Chondrocyte (in vitro differentiated cells): ENCODE measurements at regions not wholly inside any gene's neighbourhood (a gene's known extent, or its start where the extent isn't known, plus 50 kb on each side); places are given as distances from the start of the nearest gene placed in this dataset.

Experiments used
- DNase-seq: peaks from one replicate; pipeline ENCODE4 v3.0.0; 2021; ENCODE audit warnings: mixed read lengths, low spot score
- H3K27ac Mint-ChIP-seq: one replicate; pipeline ENCODE4 v1.8.0; 2021; ENCODE audit warnings: mild to moderate bottlenecking, moderate library complexity, mixed read lengths; ENCODE audit not compliant: unreplicated experiment
- H3K27me3 Mint-ChIP-seq: 2 replicates; pipeline ENCODE4 v1.8.0; 2021; ENCODE audit warnings: low read depth, mixed read lengths
- H3K36me3 Mint-ChIP-seq: 2 replicates; pipeline ENCODE4 v1.8.0; 2021; ENCODE audit warnings: low read depth, mixed read lengths
- H3K4me1 Mint-ChIP-seq: 2 replicates; pipeline ENCODE4 v1.8.0; 2021; ENCODE audit warnings: low read depth, mild to moderate bottlenecking, mixed read lengths
- H3K4me3 Mint-ChIP-seq: one replicate; pipeline ENCODE4 v1.8.0; 2021; ENCODE audit warnings: mild to moderate bottlenecking, moderate library complexity, mixed read lengths; ENCODE audit not compliant: unreplicated experiment
- H3K9me3 Mint-ChIP-seq: 2 replicates; pipeline ENCODE4 v1.8.0; 2021; ENCODE audit warnings: low read depth, mixed read lengths
- CTCF ChIP-seq: fragments of 200-600 bp; sonication (generic); IDR thresholded peaks from 2 replicates; pipeline ENCODE4 v1.5.0; 2021; ENCODE audit warnings: antibody characterized with exemption, mild to moderate bottlenecking, moderate library complexity

GRCh38 chr3:90054311-90054710, 946.9 kb downstream of the EPHA3 start:
- TF ChIP-seq CTCF: no peak
- Mint-ChIP-seq H3K4me1 (peaks cover 45% of the 10 kb centered on the region), H3K36me3 (no peaks in the 10 kb centered on the region), H3K9me3 (no peaks in the 10 kb centered on the region), H3K27me3 (no peaks in the 10 kb centered on the region), H3K4me3 (no peak overlapping the region), H3K27ac (peak overlapping the region; percentile 57)
- DNase-seq: no peak

DNA sequence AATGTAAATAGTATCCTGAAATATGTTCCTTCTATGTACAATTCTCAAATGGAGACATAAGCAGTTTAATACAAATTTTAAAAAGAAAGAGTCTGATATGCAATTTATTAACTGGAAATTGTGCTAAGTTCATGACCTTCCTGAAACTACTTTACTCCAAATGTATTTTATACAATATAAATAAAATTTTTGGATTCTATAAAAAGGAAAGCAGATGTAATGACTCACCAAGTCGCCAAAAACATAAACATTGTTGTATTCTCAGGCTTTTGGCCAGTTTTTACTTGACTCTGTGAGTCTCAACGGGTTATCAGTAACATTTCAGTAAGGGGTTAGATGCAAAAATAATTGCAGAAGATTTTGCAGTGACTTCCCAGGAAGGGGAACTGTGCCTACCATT, 948.2 kb downstream of the EPHA3 start:
- H3K4me1 Mint-ChIP-seq: peaks cover 45% of the 10 kb centered on the region
- no peaks in the 10 kb centered on the region for H3K27me3 Mint-ChIP-seq
- no peak for DNase-seq
- H3K9me3 Mint-ChIP-seq: no peaks in the 10 kb centered on the region
- no peak overlapping the region for H3K4me3 Mint-ChIP-seq
- no peaks in the 10 kb centered on the region for H3K36me3 Mint-ChIP-seq
- no peak for TF ChIP-seq CTCF
- peak overlapping the region; percentile 34 for H3K27ac Mint-ChIP-seq

- H3K4me1 Mint-ChIP-seq: peaks cover 45% of the 10 kb centered on the region
- TF ChIP-seq CTCF: no peak
- no peaks in the 10 kb centered on the region for H3K9me3 Mint-ChIP-seq
- H3K27ac Mint-ChIP-seq: peak overlapping the region; percentile 22
- no peak overlapping the region for H3K4me3 Mint-ChIP-seq
- DNase-seq: no peak
- H3K27me3 Mint-ChIP-seq: no peaks in the 10 kb centered on the region
- H3K36me3 Mint-ChIP-seq: no peaks in the 10 kb centered on the region
Observed at GRCh38 chr3:90056281-90057032, 949.0 kb downstream of the EPHA3 start.

- H3K27me3 Mint-ChIP-seq: no peaks in the 10 kb centered on the region
- DNase-seq: no peak
- TF ChIP-seq CTCF: no peak
- H3K4me3 Mint-ChIP-seq: no peak overlapping the region
- H3K27ac Mint-ChIP-seq: no peak overlapping the region
- no peaks in the 10 kb centered on the region for H3K9me3 Mint-ChIP-seq
- H3K36me3 Mint-ChIP-seq: no peaks in the 10 kb centered on the region
- peaks cover 15% of the 10 kb centered on the region for H3K4me1 Mint-ChIP-seq
Observed at GRCh38 chr3:90062016-90062415, 954.6 kb downstream of the EPHA3 start.

DNA sequence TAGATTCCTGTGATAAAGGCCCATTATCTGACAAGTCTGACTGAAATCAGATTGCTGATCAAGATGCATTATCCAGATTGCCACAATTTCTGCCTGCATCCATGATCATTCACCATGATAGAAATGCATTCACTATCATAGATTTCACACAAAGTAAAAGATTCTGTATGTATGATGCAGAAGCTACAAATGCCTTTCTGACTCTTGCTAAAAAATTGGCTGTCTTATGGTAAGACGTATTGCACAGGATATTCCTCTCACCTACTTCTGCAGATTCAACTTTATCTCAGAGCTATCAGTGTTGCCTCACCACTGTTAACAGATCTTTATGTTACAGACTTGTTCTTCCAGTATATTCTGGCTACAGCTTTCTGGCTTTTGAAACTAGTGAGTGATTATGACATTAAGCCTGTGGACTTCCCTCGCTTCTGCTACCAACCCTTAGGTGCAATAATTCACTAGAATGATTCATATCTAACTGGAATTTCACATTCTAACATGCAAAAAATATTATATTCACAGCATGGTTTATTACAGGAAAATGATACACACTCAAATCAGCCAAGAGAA, 955.3 kb downstream of the EPHA3 start:
- Mint-ChIP-seq H3K36me3 (no peaks in the 10 kb centered on the region), H3K4me1 (peaks cover 14% of the 10 kb centered on the region), H3K27me3 (no peaks in the 10 kb centered on the region), H3K9me3 (no peaks in the 10 kb centered on the region), H3K27ac (no peak overlapping the region), H3K4me3 (no peak overlapping the region)
- no peak for DNase-seq
- no peak for TF ChIP-seq CTCF
